ENCODE measurements at regions not wholly inside any gene's neighbourhood (a gene's known extent, or its start where the extent isn't known, plus 50 kb on each side); places are given as distances from the start of the nearest gene placed in this dataset.

- no peak for TF ChIP-seq CTCF (IDR thresholded peaks at IDR 0.05)
- TF ChIP-seq POLR2AphosphoS5 (IDR thresholded peaks at IDR 0.05), result no peak
Measured at GRCh38 chr4:111991163-111991562, 154.1 kb upstream of the FAM241A start.

Data from suprapubic skin (tissue), 3 donors.